ENCODE measurements at regions not wholly inside any gene's neighbourhood (a gene's known extent, or its start where the extent isn't known, plus 50 kb on each side); places are given as distances from the start of the nearest gene placed in this dataset.

DNA sequence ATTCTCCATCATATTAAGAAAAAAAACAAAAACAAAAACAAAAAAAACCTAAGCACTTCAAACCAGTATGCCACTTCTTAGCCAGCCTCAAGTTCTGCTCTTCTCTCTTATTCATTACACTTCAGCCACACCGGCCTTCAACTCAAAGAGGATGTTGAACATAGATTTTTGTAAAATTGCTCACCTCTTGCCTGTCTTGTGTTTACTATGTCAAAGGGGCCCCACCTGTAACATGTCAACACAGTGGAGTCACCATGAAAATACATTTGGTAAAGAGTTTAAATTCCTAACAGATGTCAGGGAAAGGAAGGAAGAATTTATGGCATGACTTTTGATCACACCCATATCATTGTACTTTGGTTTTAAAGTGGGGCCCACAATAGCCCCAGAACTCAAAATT lies 121.1 kb upstream of the GHR start:
- no peak for TF ChIP-seq CREB1 (IDR thresholded peaks at IDR 0.05; ENCODE audit: low read depth)
- no peak for TF ChIP-seq RAD21 (IDR thresholded peaks at IDR 0.05; ENCODE audit: low read depth)

All from Ishikawa (cell line).